GM18858 (cell line): ENCODE measurements at regions not wholly inside any gene's neighbourhood (a gene's known extent, or its start where the extent isn't known, plus 50 kb on each side); places are given as distances from the start of the nearest gene placed in this dataset.

ENCODE experiments used
- ATAC-seq: cut with Tn5 transposase; IDR thresholded peaks from one replicate; pipeline ENCODE4 v1.9.1; 2021; ENCODE audit not compliant: unreplicated experiment

DNA sequence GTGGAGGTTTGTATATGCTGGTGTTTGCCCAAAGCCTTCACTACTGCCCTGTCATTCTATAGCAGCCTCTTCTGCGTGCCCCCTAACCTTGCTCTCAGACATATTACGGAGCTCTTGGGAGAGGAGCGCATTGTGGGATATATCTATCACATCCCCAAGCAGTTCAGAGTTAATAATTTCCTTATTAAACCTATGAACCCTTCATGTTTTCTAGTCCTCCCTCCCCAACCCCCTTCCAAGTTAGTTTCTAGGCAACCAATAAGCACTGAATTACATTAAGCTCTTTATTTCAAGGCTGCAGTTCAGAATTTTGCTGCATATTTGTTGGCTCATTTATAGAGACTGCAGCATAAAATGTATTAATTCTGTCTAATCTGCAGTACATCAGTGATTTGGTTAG lies 57.3 kb upstream of the GRM7 start:
- no peak for ATAC-seq

DNA sequence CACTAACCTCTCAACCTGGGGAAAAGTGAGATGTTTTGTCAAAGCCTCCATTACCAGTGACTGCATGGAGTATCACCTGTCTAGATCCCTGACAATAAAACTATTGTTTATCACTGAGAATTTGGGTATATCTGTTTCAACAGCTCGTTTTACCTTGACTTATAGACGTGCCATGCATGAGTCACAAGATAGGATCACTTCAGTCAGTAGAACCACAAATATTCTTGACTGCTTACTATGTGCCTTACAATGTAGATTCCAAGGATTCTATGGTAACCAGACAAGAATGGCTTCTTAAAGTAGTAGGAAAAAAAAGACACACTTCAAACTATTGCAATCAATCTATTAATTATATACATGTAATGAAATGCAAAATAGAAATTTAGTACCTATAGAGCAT lies 55.7 kb upstream of the GRM7 start:
- ATAC-seq = no peak

DNA sequence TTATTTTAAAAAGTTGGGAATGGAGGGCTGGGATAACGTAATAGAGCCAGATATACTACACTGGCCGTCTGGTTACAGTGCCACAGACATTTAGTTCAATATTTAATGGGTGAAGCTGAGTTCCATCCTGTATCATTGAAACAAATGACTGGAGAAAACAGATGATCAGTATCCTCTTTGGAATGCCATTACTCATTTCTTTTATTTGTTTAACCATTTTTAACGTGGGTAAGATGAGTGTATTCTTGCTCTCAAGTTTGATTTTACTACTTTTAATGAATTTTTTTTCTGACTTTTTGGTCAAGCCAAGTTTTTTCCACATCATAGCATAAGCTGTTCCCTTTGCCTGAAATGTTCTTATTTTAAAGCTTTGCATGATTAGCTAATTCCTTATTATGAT lies 53.9 kb upstream of the GRM7 start:
- no peak for ATAC-seq

DNA sequence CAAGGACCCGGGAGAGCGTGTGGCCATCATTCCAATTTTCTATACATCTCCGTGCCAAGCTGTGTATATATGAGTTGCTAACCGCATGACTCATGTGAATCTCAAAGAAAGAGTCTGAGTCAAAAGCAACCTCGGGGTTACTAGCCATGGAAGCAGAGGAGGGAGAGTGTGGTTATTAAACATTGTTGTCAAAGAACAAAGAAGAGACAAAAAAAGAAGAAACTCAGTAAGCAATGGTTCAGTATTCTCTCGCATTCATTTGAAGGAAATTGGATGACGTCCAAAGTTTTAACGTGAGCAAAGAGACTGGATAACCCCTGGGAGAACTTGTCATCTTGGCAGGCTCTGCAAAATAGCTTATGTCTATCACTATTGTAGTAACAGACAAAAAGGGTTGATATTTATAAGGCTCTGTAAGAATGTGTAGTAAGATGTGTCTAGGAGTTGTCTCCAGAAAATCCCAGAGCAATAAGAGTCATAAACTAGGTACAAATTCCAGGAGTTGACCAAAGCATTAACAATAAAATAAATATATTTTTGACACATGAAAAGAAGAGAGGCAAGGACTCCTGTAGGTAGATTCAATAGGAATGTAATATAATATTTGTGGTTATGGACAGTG lies 52.8 kb upstream of the GRM7 start:
- no peak for ATAC-seq

DNA sequence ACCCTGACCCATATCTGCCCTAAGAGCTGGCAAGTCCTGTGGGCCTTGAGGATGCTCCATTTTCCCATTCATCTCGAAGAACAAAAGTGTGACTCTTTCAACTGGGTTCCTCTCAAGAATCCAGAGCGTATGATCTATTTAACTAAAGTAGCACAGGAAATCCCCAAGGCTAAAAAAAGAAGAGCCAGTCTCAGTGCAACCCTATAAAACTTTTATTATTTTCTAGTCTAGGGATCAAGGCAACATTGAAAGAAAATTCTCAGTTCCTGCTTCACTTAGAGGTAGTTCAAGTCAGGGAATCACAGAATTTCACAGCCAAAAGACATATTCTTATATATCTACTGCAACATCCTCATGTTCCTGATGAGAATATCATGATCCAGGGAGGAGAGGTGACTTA lies 51.6 kb upstream of the GRM7 start:
- no peak for ATAC-seq
